NCI-H2081 (cell line): ENCODE measurements at regions not wholly inside any gene's neighbourhood (a gene's known extent, or its start where the extent isn't known, plus 50 kb on each side); places are given as distances from the start of the nearest gene placed in this dataset.

Source experiments
- DNase-seq, 2 experiments: peaks; one replicate each; lab custom pipeline; 2025; lab: John Stamatoyannopoulos, UW

DNA sequence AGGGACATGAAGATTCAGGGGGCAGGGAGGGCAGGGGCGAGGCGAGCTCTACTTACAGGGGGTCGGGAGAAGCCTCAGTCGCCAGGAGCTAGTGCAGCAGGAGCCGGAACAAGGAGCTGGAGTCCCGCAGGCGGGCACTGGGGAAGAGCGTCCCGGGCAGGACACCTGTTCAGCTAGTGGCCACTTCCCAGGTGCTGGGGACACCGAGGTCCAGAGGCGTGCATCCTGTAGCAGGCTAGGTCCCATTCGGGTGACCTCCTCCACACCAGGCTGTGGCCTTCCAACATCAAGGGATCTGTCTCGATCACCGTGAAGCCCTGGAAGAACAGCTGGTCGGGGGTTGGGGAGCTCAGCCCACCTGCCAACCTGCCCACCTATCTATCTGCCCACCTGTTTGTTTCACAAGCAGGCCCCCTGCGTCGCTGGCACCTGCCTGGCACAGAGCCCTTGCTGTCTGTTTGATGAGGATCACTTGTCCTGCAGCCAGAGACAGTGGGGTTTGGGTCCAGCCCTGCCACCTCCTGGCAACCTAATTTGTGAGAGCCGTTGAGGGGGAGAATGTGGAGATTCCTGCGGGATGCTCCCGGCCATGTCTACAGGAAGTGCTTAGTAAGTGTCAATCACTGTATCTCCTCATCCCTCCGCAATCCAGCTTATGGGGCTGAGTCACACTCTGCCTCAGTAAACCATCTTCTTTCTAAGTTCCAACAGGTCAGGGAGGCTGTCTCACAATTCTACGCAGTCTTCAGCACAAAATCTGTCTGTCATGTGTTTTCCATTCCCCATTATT, 940.9 kb downstream of the BRD1 start:
- peak; percentile 63 to 73 for DNase-seq

DNA sequence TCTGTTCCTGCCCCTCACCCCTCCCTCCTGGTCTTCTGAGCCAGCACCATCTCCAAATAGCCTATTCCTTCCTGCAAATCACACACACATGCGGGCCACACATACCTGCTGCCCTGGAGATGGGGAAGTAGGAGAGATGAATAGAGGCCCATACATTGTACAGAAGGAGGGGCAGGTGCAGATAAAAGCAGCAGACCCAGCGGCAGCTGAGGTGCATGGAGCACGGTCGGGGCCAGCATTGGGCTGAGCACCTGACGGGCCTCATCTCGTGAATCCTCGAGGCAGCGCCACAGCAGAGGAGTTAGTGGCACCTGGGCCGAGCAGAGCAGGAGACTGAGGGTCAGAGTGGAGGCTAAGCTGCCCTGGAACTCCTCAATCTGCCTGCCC, 941.8 kb downstream of the BRD1 start:
- DNase-seq: peak in 1 of 2 experiments; percentile 3

- DNase-seq: no peak
Observed at GRCh38 chr22:48885271-48885918, 942.3 kb downstream of the BRD1 start.

- no peak for DNase-seq
Observed at GRCh38 chr22:48884786-48885185, 942.9 kb downstream of the BRD1 start.

GRCh38 chr22:48884324-48884723, 943.3 kb downstream of the BRD1 start:
- no peak for DNase-seq

DNA sequence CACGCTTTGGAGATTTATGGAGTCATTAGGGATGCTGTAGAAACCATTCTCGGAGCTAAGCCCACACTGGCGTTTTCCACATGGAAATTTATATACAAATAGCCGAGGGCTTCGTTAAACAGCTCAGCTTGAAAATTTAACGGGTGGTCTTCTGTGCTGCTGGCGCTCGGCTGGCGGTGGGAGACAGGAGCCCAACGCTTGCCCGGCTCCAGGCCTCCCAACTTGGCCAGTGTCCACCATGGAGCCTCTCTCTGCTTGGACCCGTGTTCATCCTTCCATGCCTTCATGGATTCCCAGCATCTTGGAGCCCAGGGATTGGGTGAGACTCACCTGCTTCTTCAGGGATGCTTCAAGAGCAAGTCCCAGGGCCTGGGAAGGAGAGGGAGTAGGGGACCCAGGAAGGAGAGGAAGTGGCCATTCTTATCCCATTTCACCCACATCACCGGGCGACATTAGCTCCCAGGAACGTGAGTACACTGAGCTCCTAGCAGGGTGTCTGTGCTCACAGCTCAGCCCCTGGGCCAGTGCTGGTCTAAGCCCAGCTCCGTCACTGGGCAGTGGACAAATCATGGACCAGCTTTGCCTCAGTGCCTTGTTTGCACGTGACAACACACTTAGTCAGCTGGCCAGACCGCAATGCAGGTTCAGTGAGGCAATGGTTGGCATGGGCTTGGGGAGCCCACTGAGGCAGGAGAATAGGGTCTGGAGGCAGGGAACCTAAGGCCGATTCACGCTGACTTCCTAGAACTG, 944.3 kb downstream of the BRD1 start:
- no peak for DNase-seq

DNA sequence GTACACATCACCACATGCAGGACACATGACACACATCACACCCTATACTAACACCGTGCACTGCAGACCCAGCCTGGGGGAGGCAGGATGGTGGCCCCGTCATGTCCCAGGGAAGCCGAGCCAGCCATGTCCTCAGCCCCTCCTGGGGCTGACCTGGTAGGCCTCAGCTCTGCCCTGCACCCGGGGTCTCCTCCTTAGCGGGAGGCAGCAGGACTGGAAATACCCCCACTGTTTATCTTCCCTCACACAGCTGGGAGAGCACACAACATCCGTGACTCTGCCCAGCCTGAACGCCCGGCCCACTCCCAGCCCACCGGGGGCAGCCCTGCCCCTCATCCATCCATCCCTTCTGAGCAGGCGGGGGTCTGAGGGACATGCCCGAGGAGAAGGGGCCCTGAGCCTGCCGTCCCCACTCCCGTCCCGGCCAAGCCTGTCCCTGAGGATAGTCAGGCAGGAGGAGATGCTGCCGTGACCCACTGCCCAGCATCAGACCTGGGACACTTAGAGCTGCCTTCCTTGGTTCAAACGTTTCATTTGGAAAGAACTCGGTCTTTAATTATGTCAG, 945.0 kb downstream of the BRD1 start:
- no peak for DNase-seq

- no peak for DNase-seq
Observed at GRCh38 chr22:48881326-48881980, 946.2 kb downstream of the BRD1 start.

DNA sequence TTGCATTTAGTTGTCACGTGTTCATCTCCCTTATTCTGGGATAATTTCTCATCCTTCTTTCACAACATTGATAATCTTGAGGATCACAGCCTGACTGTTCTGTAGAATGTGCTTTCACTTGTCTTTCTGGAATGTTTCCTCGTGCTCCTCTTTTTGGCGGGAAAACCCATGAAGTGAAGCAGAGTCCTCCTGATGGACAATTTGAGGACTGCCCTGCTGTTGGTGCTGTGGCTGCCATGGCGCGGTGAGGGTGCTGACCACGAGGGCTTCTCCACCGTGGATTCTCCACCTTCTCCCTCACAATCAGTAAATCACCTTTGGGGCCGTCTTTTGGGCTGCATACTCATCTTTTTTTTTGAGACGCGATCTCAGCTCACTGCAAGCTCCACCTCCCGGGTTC, 946.9 kb downstream of the BRD1 start:
- no peak for DNase-seq

DNA sequence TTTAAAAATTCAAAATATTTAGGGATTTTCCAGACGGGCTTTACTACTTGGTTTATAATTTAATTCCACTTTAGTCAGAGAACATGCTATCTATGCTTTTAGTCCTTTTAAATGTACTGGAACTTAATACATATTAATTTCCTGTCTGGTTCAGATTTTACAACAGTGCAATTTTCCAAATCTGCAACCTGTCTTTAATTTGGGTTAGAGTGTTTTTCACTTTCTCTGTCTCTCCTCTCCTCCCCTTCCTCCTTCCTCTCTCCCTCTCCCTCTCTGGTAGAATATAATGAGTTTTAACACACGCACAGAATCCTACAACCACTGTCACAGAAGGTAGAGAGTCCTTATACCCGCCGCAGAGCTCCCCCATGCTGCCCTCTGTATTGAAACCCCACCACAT, 950.7 kb downstream of the BRD1 start:
- DNase-seq: no peak

GRCh38 chr22:48874956-48875355, 952.7 kb downstream of the BRD1 start:
- DNase-seq: no peak

DNA sequence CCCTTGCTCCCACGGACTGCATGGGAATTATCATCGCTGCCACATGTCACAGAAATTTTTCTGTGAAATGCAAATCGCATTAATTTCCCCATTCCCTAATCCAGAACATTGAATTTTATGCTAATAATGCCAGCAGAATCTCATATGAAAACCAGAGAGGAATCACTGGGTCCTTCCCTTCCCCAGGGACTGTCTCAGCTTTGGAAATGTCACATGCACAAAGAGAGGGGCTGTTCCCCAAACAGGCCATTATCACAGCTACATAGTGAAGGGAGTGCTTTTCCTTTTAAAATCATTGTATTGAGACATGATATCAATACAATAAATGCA, 954.5 kb downstream of the BRD1 start:
- no peak for DNase-seq

DNA sequence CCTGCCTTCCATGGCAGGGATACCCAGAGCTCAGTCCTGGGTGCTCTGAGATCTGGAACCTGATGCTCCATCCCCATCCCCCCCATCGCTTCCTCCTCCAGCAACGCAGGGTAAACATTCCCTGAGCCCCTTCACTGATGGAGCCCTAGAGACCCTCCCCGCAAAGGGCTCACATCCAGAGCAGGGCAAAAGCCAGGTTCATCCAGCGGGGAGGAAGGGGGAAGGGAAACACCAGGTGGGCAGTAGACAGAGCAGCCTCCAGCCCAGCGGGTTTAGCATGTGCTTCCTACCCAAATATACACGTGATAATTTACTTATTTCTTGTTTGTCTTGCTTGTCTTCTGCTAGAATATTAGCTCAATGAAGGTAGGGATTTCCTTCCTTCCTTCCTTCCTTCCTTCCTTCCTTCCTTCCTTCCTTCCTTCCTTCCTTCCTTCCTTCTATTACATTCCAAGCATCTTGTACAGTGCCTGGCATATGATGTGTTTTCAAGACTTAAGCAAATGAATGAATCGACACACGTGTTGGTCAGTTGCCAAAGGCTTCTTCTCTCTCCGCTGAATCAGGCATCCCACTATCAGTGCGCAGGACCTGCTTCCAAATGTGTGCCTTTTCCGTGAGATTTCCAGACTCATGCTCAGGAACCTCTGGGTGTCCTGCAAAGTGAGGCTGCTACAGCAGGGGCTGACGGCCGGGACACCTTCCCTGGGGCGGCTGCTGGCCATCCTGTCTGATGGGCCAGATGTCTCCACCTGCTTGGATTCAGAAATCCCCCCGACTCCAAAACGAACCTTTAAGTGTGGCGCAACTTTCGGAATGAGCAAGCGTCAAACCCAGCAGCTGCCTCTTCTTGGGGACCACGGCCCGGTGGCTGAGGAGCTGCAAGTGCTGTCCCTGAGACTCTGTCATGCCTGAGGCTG, 955.1 kb downstream of the BRD1 start:
- DNase-seq: no peak

DNA sequence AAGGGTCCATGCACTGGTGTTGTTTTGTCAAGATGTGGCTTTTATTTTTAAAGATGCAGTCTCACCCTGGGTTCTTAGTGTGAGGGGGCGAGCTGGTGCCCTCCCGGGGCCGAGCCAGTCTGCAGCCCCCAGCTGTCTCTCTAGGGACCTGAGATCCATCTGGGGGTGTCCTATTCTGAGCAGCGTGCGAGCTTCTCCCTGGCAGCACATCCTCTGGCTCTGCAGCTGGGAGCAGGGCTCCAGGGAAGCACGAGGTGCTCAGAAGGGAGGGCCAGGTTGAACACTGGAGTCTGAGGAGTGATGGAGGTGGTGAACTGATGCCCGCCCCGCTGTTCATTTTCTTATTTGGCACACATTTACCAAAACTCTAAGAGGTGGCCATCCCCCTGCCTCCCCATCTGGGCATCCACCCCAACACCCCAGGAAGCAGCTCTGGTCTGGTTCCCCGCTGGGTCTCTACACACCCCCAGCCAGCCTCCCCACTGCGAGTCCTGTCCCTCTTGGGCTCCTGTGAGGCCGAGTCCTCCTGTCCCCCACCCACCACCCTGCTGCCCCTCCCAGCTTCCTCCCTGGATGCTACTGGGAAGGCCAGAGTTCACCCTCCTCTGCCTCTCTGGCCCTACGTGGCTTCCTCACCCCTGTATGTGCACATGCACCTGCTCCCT, 956.4 kb downstream of the BRD1 start:
- DNase-seq: no peak

GRCh38 chr22:48870436-48870835, 957.2 kb downstream of the BRD1 start:
- no peak for DNase-seq

- DNase-seq: no peak
Observed at GRCh38 chr22:48869788-48870187, 957.9 kb downstream of the BRD1 start.

GRCh38 chr22:48869161-48869560, 958.5 kb downstream of the BRD1 start:
- DNase-seq: no peak

GRCh38 chr22:48868554-48868953, 959.1 kb downstream of the BRD1 start:
- DNase-seq: no peak

GRCh38 chr22:48867891-48868290, 959.8 kb downstream of the BRD1 start:
- no peak for DNase-seq

DNA sequence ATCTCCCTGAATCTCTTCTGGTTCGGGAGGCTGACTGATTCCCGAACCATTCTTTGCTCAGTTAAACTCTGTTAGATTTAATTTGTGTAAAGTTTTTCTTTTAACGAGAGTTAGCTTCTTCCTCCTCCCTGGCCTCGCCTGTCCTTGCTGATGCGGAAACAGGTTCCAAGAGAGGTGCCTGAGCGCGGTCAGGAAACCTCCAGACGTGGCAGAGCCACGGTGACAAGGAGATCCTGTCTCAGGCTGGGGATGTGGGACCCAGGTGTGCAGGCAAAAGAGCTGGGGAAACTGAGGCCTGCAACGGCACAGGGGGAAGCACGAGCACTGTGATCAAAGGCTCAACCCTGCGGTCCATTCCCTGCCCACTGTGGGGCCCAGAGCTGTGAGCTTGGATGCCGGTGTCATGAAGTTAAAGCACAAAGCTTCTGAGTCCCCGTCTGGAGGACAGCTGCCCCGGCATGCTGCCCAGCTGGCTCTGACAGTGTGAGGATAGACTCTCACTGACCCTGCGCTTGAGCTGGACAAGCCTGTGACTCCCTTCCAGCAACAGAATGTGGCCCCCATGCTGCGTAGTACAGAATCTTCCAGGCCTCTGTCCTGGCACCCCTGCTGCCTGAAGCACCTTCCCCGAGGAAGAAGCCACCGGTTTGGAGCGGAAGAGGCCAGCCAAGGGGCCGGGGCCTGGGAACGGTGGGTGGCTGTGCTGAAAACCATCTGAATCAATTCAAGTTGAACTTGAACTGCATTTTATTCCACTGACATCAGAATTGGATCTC, 960.6 kb downstream of the BRD1 start:
- DNase-seq: no peak
